T-helper 2 cell (primary cell): ENCODE measurements at regions not wholly inside any gene's neighbourhood (a gene's known extent, or its start where the extent isn't known, plus 50 kb on each side); places are given as distances from the start of the nearest gene placed in this dataset.
A peak's percentile ranks its signal among the peaks of the same experiment; 100 is the strongest.

Experiments
- DNase-seq, 5 experiments: peaks; one replicate each; pipeline versions ENCODE4 v3.0.0 to v3.0.0-alpha.2; 2012 to 2022

DNA sequence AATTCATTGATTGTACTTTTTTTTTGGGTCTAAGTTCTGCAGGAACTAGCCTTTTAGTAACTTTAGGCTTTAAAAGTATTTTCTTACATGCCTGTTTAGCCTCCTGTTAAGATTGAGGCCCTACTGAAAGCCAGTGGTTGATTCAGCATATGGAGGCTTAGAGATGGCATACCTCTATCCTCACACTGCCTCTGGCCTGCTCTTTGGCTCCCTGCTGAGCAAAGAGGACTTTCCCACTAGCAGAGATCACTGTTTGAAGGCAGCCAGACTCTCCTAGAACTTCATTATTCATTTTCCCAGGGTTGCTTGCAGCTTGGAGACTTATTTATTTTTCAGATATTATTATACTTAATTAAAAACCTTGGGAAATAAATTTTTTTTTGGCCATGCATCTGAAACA, 405.6 kb upstream of the MEX3C start:
- no peak for DNase-seq

DNA sequence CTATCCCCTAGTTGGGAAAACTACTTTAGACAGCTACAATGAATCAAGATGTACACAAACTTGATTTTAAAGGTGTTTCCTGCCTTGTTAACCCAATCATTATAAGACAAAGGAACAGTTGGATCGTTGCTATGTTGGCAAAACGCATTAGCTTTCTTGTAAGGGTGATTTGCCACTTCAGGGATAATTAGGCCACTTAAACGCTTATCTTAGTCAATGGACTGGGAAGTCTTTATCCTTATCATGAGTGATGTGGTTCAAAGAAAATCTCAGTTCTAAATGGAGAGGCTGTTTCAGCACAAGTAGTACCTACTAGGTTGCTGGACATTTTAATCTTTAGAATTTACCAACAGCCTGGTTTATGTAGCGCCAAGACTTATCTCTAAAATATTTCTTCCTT, 406.1 kb upstream of the MEX3C start:
- DNase-seq, result no peak

DNA sequence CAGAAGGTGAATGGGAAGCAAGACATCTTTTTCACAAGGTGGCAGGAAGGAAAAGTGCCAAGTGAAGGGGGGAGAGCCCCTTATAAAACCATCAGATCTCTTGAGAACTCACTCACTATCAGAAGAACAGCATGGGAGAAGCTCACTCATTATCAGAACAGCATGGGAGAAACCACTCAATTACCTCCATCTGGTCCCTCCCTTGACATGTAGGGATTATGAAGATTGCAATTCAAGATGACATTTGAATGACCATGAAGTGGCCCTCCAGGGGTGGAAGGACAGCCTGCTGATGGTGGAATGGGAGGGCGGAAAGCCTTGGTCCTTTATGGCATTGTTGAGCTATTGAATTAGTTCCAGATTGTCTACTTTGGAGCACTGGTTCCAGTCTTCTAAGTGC, 413.0 kb upstream of the MEX3C start:
- no peak for DNase-seq

DNA sequence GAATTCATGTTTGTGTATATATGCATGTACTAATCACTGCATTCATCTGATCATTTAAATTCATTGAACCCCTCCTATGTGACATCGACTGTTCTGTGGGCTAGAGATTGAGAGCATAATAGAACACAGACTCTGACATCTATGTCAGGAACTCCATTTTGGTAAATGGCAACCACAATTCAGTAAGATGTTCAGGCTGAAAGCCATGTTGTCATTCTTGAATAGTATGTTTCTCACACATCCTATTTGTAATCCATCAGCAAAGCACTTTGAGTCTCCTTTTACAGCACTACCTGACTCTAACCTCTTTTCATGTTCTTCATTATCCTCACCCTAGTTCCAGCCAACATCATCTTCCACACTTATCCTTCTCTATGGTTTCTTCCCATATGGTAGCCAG, 413.8 kb upstream of the MEX3C start:
- DNase-seq, result no peak

DNA sequence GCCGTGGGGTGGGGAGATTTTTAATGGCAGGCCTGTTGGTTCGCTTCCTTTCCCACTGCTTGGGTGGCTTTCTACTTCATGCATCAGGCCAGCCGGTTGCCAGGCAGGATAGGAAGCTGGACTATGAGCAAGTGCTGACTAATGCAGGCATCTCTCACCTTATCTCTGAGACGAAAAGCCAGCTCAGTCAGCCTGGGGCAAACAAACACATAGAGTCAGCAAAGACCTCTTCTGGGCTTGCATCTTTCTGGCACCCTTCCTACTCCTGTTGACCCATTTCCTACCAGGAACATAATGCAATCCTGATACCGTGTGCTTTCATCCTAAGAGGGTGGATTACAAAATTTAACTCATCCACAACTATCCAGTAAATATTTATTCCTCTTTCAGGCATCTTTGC, 416.6 kb upstream of the MEX3C start:
- no peak for DNase-seq

- no peak for DNase-seq
Observed at GRCh38 chr18:51614967-51615571, 417.6 kb upstream of the MEX3C start.

DNA sequence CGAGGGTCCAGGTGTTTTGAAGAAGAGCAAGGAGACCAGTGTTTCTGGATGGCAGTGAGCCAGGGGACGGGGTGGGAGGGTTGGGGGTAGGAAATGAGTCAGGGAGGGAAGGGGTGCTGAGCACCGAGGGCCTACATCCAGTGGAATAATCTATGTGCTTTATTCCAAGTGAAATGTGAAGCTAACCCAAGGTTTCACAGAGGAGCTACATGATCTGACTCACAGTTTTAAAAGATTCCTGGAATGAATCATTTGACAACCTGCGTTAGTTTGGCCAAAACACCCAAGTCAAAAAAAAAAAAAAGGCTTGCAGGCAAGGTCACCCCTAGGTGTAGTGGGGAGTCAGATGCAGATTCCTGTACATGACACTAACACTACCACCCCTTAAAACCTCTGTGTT, 419.7 kb upstream of the MEX3C start:
- DNase-seq, result no peak

GRCh38 chr18:51617572-51618260, 420.2 kb upstream of the MEX3C start:
- DNase-seq, result no peak

DNA sequence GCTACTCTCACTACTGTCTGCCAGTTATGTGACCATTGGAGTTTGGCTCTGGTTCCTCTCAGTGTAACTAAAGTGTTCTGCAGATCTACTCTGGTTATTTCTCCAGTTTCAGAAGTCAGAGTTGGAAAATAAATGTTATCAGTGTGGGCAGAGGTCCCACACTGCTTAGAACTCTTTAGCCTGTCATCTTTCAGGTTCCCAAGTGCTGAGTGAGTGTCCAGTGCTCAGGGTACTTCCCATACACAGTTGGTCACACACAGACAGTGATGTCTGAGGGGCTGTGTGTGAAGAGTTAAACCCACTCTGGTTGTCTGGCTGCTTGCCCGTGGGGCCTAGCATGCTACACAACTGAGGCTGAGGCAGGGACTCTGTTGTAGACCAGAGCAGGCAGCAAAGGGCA, 421.8 kb upstream of the MEX3C start:
- DNase-seq, result no peak

DNA sequence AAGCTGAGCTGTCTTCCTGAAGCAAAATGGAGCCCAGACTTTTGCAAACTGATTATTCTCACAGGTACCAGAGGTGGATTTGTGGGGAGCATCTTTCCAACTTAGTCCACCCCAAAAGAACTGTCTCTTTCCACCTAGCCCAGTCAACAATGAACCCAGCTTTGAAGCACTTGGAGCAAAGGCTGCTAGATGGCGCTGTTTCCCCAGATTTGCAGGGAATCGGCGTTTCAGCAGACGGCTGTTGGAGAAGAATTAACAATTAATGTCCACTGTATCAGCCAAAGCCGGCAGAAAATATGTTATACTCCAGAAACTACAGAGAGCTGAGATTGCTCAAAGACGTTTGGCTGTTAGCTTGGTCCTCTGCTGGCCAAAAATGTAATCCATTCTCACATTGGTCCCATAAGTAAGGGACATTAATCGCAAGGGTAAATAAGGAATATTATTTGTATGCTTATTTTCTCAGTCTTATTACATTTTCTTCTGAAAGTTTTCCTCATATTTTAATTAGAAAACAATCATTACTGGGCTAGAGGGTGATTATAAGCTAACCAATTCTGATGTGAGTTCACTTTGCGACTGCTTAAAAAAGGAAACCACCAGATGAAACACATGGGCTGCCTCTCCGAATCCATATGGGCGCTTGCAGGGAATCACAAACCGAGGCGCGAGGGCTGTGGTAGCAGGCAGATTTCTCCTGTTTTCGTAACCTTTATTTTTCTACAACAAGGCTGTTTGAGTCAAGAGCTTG, 423.8 kb upstream of the MEX3C start:
- DNase-seq, result peak in 1 of 5 experiments; percentile 33

GRCh38 chr18:51621864-51622160, 424.3 kb upstream of the MEX3C start:
- DNase-seq, result no peak

DNA sequence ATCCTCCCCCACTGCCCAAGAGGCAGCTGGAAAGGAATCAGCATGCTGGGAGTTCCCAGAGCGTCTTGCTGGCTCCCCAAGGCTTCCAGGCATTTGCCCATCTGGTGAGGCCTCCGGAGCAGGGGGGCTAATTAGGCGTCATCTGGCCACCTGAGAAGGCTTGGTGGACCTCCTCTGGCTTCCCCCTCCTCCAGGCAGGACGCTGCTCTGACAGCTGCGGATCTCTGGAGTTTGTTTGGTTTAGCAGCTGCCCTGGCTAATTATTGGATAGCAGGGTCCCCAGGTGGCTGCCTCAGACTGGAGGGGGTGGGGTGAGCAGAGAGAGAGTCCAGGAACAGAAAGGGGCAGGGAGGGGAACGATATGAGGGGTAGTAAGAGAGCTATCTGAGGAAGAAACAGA, 425.2 kb upstream of the MEX3C start:
- DNase-seq, result no peak

- no peak for DNase-seq
Observed at GRCh38 chr18:51623653-51624052, 426.2 kb upstream of the MEX3C start.

- no peak for DNase-seq
Observed at GRCh38 chr18:51630706-51631105, 433.2 kb upstream of the MEX3C start.

DNA sequence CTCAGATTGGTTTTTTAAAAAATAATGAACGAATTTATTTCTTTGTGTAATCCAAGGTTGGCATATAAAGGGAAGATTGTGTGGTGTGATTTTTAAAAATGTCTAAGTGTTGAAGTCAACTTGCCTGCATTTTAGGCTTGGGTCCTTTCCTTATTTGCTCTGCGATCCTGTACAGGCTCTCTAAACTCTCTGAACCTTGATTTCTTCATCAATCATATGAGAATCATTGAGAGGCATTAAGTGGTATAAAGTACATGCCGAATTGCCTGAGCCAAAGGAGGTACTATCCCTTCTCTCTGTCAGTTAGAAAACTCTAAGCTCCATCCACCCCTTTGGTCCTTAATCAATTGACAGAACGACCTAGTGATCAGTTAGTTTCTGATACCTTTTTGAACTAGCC, 440.4 kb upstream of the MEX3C start:
- DNase-seq, result no peak

DNA sequence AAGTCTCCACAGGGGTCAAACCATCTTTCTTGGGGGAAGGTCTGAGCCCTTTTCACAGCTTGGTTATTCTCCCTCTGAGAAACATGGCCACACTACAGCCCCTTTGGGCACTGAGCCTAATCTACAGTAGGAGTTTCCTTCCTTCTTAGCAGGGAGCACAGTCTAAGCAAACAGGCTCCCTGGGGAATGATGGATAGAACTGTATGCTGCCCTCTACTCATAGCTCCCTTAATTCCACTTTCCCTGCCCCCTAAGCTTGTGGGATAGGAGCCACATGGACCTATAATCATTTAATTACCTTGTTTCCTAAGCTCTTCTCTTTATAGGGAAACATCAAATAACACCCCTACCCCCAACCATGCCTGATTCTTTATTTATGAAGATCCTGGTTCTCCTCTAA, 442.1 kb upstream of the MEX3C start:
- no peak for DNase-seq

- DNase-seq, result no peak
Observed at GRCh38 chr18:51643483-51643882, 446.0 kb upstream of the MEX3C start.

DNA sequence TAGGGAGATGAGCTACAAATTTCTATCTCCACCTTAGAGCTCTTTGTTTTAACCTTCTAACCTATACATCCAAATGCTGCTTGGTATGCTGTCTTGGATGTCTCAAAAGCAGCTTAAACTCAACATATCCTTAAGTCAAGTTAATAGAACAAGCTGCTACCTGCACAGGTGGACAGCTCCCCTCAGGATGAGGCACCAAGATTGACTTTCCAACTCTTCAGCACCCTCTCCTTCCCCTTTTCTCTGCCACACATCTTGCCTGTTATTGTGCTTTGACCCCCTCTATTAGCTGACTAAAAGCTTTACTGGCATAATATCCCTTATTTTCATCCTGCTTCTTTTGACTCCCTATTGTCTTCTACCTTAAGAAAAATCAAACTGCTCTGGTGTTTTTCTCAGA, 448.1 kb upstream of the MEX3C start:
- no peak for DNase-seq

- no peak for DNase-seq
Observed at GRCh38 chr18:51647346-51647745, 449.9 kb upstream of the MEX3C start.

GRCh38 chr18:51647942-51648341, 450.5 kb upstream of the MEX3C start:
- no peak for DNase-seq

GRCh38 chr18:51649796-51650195, 452.3 kb upstream of the MEX3C start:
- DNase-seq, result no peak

GRCh38 chr18:51651761-51652160, 454.3 kb upstream of the MEX3C start:
- DNase-seq, result no peak

DNA sequence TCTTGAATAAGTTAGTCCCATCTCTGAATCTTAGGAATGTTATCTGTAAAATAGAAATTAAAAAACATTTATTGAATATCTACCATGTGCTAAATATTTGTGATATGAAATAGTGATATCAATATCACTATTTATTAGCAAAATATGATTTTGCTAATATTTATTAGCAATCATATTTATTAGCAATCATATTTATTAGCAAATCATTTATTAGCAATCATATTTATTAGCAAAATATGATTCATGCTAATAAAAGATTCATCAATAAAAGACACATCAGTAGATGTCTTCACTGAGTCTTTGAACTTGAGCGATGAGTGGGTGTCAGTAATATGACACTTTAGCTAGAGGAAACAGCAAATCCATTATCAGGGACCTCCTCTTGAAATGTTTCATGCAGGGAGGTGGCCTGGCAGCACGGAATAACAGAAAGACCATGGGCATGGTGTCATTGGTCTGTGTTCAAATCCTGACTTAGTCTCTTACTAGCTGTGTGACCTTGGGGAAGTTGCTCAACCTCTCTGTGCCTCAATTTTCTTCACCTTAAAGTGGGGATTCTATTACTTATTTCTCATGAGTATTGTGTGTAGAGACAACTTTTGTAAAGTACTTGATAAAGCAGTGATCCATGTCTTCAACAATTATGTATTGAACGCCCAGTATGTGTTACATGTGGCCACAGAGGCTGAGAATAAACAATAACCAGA, 456.2 kb upstream of the MEX3C start:
- no peak for DNase-seq
